Esophagus muscularis mucosa (tissue), 4 donors: ENCODE measurements at regions not wholly inside any gene's neighbourhood (a gene's known extent, or its start where the extent isn't known, plus 50 kb on each side); places are given as distances from the start of the nearest gene placed in this dataset.

Source experiments
- DNase-seq: peaks from one replicate; pipeline ENCODE4 v3.0.0-alpha.2; 2017; ENCODE audit errors: extremely low spot score
- H3K27ac ChIP-seq, 4 donors: fragments of 200-600 bp; sonication (generic); replicated peaks in 1 of 4; 1 replicate in 3 of 4; 2 replicates in 1 of 4; pipeline ENCODE4 v1.5.1; 2016 to 2019; ENCODE audit warnings: mild to moderate bottlenecking in 1 of 4
- H3K27me3 ChIP-seq, 4 donors: fragments of 200-600 bp; sonication (generic); one replicate each; pipeline versions ENCODE4 v1.5.1 to v1.6.0; 2016 to 2019
- H3K36me3 ChIP-seq, 4 donors: fragments of 200-600 bp; sonication (generic); one replicate each; pipeline ENCODE4 v1.5.1; 2016 to 2019
- H3K4me1 ChIP-seq, 4 donors: fragments of 200-600 bp; sonication (generic); one replicate each; pipeline ENCODE4 v1.5.1; 2016 to 2019
- H3K4me3 ChIP-seq, 4 donors: fragments of 200-600 bp; sonication (generic); 1 replicate in 2 of 4; 2 replicates in 2 of 4; pipeline ENCODE4 v1.5.1; 2016 to 2019; ENCODE audit warnings: mild to moderate bottlenecking in 4 of 4, moderate library complexity in 1 of 4
- H3K9me3 ChIP-seq, 4 donors: fragments of 200-600 bp; sonication (generic); 1 replicate in 3 of 4; 2 replicates in 1 of 4; pipeline ENCODE4 v1.5.1; 2016 to 2019
- EP300 ChIP-seq: sonication (generic); formaldehyde crosslinking; IDR thresholded peaks from one replicate; pipeline ENCODE4 v1.6.1; 2017; ENCODE audit warnings: antibody characterized with exemption
- POLR2A ChIP-seq: fragments of 450-650 bp; IDR thresholded peaks from one replicate; pipeline ENCODE4 v1.6.1; 2017; ENCODE audit warnings: antibody characterized with exemption, moderate library complexity, mild to moderate bottlenecking, low read depth
- POLR2AphosphoS5 ChIP-seq, 2 donors: sonication (generic); formaldehyde crosslinking; IDR thresholded peaks; one replicate each; pipeline ENCODE4 v1.6.1; 2017; ENCODE audit warnings: antibody characterized with exemption in 2 of 2
- WGBS: methylation state at CpG from one replicate; pipeline ENCODE4 v1.1.5; 2018; 5-methylcytosine and 5-hydroxymethylcytosine counted together
- intact Hi-C: fragments of 100-400 bp; cut with DNase I; formaldehyde crosslinking; loops from one replicate; pipeline ENCODE4 v1.15.1; 2023
- TF ChIP-seq, protein P1 (sequence below), 3 experiments: fragments of 200-600 bp in 2 of 3; fragments of 450-650 bp in 1 of 3; sonication (generic) in 2 of 3; IDR thresholded peaks; one replicate each; pipeline ENCODE4 v1.5.1; 2017 to 2019; ENCODE audit warnings: antibody characterized with exemption in 3 of 3, mild to moderate bottlenecking in 2 of 3, moderate library complexity in 1 of 3

DNA sequence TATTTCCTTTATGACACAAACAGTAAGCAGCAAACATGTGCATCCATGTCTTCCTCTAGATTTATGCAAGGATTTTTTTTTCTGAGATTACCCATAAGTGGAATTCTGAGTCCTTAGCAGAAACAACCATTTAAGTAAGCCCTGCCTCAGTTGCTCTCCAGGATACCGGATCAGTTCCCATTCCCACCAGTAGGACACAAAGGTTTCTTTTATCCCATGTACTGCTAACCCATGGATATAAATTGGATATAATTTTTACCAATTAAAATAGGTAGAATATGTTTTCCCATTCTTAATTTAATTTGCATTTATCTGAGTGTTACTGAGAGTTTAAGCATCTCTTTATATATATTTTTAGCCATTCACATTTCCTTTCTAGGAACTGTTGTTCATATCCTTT, 280.9 kb downstream of the FGFR2 start:
- H3K27ac ChIP-seq, result no peak overlapping the region
- H3K4me1 ChIP-seq, result peaks cover 0 to 8% (median 3%) of the 10 kb centered on the region in 4 donors
- H3K4me3 ChIP-seq, result no peak overlapping the region
- intact Hi-C loops, result no loop called here
- WGBS, result 82% methylated on average over 1 of the region's 1 CpG
- TF ChIP-seq POLR2A, result no peak
- TF ChIP-seq, protein P1, sequence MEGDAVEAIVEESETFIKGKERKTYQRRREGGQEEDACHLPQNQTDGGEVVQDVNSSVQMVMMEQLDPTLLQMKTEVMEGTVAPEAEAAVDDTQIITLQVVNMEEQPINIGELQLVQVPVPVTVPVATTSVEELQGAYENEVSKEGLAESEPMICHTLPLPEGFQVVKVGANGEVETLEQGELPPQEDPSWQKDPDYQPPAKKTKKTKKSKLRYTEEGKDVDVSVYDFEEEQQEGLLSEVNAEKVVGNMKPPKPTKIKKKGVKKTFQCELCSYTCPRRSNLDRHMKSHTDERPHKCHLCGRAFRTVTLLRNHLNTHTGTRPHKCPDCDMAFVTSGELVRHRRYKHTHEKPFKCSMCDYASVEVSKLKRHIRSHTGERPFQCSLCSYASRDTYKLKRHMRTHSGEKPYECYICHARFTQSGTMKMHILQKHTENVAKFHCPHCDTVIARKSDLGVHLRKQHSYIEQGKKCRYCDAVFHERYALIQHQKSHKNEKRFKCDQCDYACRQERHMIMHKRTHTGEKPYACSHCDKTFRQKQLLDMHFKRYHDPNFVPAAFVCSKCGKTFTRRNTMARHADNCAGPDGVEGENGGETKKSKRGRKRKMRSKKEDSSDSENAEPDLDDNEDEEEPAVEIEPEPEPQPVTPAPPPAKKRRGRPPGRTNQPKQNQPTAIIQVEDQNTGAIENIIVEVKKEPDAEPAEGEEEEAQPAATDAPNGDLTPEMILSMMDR (IDR thresholded peaks at IDR 0.05), result peak in 1 of 3 experiments; percentile 7
- no peaks in the 10 kb centered on the region for H3K9me3 ChIP-seq
- no peaks in the 10 kb centered on the region for H3K27me3 ChIP-seq
- DNase-seq, result no peak
- H3K36me3 ChIP-seq, result no peaks in the 10 kb centered on the region

DNA sequence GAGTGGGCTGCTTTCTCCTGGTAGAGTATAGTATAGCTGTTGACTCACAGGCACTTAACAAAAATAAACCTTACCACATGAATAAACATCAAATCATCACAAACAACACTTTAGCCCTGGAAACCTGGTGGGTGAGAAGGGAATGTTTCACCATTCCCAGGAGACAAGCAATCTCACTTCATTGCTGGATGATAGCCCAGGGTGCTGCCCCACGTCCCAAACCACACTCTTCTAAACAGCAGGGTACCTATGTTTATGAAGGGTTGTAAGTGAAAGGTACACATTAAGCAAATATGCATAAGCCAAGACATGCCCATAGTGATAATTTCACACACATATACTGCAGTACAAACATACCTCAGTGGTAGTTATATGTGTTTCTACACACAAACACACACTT, 276.2 kb downstream of the FGFR2 start:
- H3K27ac ChIP-seq, result no peak overlapping the region
- H3K27me3 ChIP-seq, result no peaks in the 10 kb centered on the region
- H3K36me3 ChIP-seq, result no peaks in the 10 kb centered on the region
- TF ChIP-seq EP300, result no peak
- TF ChIP-seq, protein P1 (IDR thresholded peaks at IDR 0.05), result no peak
- no peak for TF ChIP-seq POLR2A
- no peak for TF ChIP-seq POLR2AphosphoS5 (IDR thresholded peaks at IDR 0.05)
- 50% methylated on average over 1 of the region's 1 CpG for WGBS
- no peaks in the 10 kb centered on the region for H3K9me3 ChIP-seq
- H3K4me3 ChIP-seq, result no peak overlapping the region
- no peak for DNase-seq
- H3K4me1 ChIP-seq, result no peaks in the 10 kb centered on the region
- intact Hi-C loops, result no loop called here

DNA sequence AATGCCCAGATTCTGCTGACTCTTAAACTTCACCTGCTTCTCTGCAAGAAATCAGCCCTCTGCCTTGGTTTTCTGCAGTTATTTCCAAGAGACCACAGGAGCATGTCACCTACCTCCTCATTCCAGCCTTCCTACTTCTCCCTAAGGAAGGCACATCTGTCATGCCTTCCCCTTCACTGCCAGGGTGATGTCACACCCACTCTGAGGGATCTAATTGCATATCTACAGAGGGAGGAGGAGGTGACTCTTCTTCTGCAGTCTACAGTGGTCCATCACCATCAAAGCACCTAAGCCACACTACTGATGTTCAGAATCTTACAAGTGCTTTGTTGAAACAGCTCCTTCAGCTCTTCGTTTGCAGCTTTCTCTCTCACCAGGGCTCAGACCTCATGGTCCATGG, 275.5 kb downstream of the FGFR2 start:
- TF ChIP-seq POLR2A (no peak), EP300 (no peak), POLR2AphosphoS5 (IDR thresholded peaks at IDR 0.05) (no peak)
- TF ChIP-seq, protein P1 (IDR thresholded peaks at IDR 0.05), result no peak
- Histone ChIP-seq H3K4me1 (no peaks in the 10 kb centered on the region), H3K36me3 (no peaks in the 10 kb centered on the region), H3K4me3 (no peak overlapping the region), H3K27ac (no peak overlapping the region), H3K27me3 (no peaks in the 10 kb centered on the region), H3K9me3 (no peaks in the 10 kb centered on the region)
- intact Hi-C loops, result no loop called here
- 71% methylated on average over 1 of the region's 1 CpG for WGBS
- DNase-seq, result no peak

DNA sequence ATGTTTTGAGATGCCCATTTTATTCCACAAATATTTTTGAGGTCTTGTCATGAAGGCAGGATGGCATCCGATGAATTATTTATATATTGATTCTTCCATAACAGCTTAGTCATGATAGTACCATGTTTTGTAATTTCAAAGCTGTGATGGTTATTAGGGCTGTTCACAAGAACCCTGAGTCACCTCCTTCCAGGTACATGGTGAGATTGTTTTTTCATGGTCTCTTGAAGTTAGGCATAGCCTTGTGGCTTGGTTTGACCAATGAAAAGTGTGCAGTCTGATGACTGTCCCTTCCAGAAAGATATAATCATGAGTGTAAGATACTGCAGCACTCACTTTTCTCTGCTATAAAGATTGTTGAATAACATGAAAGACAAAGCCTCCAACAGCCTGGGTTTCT, 274.8 kb downstream of the FGFR2 start:
- intact Hi-C loops, result no loop called here
- TF ChIP-seq, protein P1 (IDR thresholded peaks at IDR 0.05), result no peak
- TF ChIP-seq EP300 (no peak), POLR2A (no peak), POLR2AphosphoS5 (IDR thresholded peaks at IDR 0.05) (no peak)
- Histone ChIP-seq H3K4me3 (no peak overlapping the region), H3K4me1 (no peaks in the 10 kb centered on the region), H3K36me3 (no peaks in the 10 kb centered on the region), H3K27me3 (no peaks in the 10 kb centered on the region), H3K27ac (no peak overlapping the region), H3K9me3 (no peaks in the 10 kb centered on the region)
- DNase-seq, result no peak
- WGBS, result 100% methylated on average over 1 of the region's 1 CpG

DNA sequence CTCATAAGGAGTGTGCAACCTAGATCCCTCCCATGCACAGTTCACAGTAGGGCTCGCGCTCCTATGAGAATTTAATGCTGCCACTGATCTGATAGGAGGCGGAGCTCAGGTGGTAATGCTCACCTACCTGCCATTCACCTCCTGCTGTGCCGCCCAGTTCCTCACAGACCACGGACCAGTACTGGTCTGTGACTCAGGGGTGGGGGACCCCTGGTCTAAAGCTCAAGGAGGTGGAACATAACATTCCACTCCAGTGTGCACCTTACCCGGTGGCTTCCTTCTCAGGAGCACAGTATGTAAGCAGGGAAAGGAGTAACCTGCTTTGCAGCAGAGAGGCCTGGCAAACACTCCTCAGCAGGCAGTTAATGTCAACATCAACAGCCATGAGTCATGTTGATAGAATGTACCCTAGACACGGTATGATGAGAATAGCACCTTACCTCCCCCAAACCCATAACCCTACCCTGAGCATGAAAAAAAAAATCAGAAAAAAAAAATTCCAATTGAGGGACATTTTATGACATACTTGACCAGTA, 273.5 kb downstream of the FGFR2 start:
- DNase-seq, result peak; percentile 31
- TF ChIP-seq POLR2A, result no peak
- no peaks in the 10 kb centered on the region for H3K9me3 ChIP-seq
- 83% methylated on average over 7 of the region's 7 CpGs for WGBS
- H3K27ac ChIP-seq, result no peak overlapping the region
- intact Hi-C loops, result no loop called here
- no peaks in the 10 kb centered on the region for H3K27me3 ChIP-seq
- H3K36me3 ChIP-seq, result no peaks in the 10 kb centered on the region
- no peak overlapping the region for H3K4me3 ChIP-seq
- no peaks in the 10 kb centered on the region for H3K4me1 ChIP-seq
